ENCODE measurements at regions not wholly inside any gene's neighbourhood (a gene's known extent, or its start where the extent isn't known, plus 50 kb on each side); places are given as distances from the start of the nearest gene placed in this dataset.

DNA sequence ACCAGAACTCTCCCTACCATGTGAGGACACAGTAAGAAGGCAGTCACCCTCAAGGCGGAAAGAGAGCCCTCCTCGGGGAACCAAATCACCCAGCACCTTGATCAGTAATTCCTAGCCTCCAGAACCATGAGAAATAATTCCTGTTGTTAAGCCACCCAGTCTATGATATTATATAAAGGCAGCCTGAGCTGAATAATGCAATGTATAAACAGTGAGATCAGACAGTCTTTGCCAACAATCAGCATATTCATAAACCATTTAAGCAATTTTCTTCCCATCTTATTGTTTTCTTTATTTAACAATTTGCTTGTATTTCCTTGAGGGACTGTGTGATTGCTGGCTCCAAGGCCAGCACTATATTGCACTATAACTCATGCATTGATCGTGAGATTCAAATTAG is 144.4 kb upstream of the DAPK1 start:
- TF ChIP-seq, protein P1, sequence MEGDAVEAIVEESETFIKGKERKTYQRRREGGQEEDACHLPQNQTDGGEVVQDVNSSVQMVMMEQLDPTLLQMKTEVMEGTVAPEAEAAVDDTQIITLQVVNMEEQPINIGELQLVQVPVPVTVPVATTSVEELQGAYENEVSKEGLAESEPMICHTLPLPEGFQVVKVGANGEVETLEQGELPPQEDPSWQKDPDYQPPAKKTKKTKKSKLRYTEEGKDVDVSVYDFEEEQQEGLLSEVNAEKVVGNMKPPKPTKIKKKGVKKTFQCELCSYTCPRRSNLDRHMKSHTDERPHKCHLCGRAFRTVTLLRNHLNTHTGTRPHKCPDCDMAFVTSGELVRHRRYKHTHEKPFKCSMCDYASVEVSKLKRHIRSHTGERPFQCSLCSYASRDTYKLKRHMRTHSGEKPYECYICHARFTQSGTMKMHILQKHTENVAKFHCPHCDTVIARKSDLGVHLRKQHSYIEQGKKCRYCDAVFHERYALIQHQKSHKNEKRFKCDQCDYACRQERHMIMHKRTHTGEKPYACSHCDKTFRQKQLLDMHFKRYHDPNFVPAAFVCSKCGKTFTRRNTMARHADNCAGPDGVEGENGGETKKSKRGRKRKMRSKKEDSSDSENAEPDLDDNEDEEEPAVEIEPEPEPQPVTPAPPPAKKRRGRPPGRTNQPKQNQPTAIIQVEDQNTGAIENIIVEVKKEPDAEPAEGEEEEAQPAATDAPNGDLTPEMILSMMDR (IDR thresholded peaks at IDR 0.05; ENCODE audit: control extremely low read depth in 1 of 3, insufficient read depth in 1 of 3, low read depth in 1 of 3, low read length in 3 of 3) = no peak
- TF ChIP-seq, protein P2, sequence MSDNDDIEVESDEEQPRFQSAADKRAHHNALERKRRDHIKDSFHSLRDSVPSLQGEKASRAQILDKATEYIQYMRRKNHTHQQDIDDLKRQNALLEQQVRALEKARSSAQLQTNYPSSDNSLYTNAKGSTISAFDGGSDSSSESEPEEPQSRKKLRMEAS (IDR thresholded peaks at IDR 0.05) = no peak
- TF ChIP-seq EP300 (IDR thresholded peaks at IDR 0.05; ENCODE audit: borderline replicate concordance in 1 of 2, low read depth in 2 of 2, low read length in 2 of 2) (no peak), JUND (IDR thresholded peaks at IDR 0.05; ENCODE audit: low read length) (no peak), TAF1 (IDR thresholded peaks at IDR 0.05; ENCODE audit: low read depth, low read length) (no peak), SP1 (IDR thresholded peaks at IDR 0.05; ENCODE audit: low read depth, low read length) (no peak), SUZ12 (IDR thresholded peaks at IDR 0.05; ENCODE audit: low read length) (no peak), POLR2A (IDR thresholded peaks at IDR 0.05; ENCODE audit: control extremely low read depth in 1 of 2, low read depth in 2 of 2, low read length in 2 of 2) (no peak), KDM5A (IDR thresholded peaks at IDR 0.05; ENCODE audit: low read length) (no peak), CEBPB (IDR thresholded peaks at IDR 0.05; ENCODE audit: low read depth, low read length) (no peak), GABPA (IDR thresholded peaks at IDR 0.05; ENCODE audit: borderline replicate concordance, insufficient read depth, low read length) (no peak)
- TF ChIP-seq, protein P3, sequence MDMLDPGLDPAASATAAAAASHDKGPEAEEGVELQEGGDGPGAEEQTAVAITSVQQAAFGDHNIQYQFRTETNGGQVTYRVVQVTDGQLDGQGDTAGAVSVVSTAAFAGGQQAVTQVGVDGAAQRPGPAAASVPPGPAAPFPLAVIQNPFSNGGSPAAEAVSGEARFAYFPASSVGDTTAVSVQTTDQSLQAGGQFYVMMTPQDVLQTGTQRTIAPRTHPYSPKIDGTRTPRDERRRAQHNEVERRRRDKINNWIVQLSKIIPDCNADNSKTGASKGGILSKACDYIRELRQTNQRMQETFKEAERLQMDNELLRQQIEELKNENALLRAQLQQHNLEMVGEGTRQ (IDR thresholded peaks at IDR 0.05; ENCODE audit: low read length) = no peak
